Type B pancreatic cell (in vitro differentiated cells): ENCODE measurements at regions not wholly inside any gene's neighbourhood (a gene's known extent, or its start where the extent isn't known, plus 50 kb on each side); places are given as distances from the start of the nearest gene placed in this dataset.

Experiments used
- DNase-seq: peaks from one replicate; pipeline ENCODE4 v3.0.0; 2021; ENCODE audit warnings: mixed read lengths; ENCODE audit not compliant: unreplicated experiment; ENCODE audit errors: extremely low spot score
- H3K27ac Mint-ChIP-seq: 2 replicates; pipeline ENCODE4 v1.8.0; 2021; ENCODE audit warnings: mild to moderate bottlenecking, mixed read lengths
- H3K27me3 Mint-ChIP-seq: 2 replicates; pipeline ENCODE4 v1.8.0; 2021; ENCODE audit warnings: mixed read lengths
- H3K36me3 Mint-ChIP-seq: 2 replicates; pipeline ENCODE4 v1.8.0; 2021; ENCODE audit warnings: mixed read lengths
- H3K4me1 Mint-ChIP-seq: one replicate; pipeline ENCODE4 v1.8.0; 2021; ENCODE audit warnings: mixed read lengths; ENCODE audit not compliant: unreplicated experiment
- H3K4me3 Mint-ChIP-seq: 2 replicates; pipeline ENCODE4 v1.8.0; 2021; ENCODE audit warnings: mild to moderate bottlenecking, mixed read lengths
- H3K9me3 Mint-ChIP-seq: 2 replicates; pipeline ENCODE4 v1.8.0; 2021; ENCODE audit warnings: mixed read lengths
- TF ChIP-seq, protein P1 (sequence below): fragments of 200-600 bp; sonication (generic); conservative IDR thresholded peaks from 2 replicates; pipeline ENCODE4 v1.5.0; 2021; ENCODE audit warnings: antibody characterized with exemption, mild to moderate bottlenecking

DNA sequence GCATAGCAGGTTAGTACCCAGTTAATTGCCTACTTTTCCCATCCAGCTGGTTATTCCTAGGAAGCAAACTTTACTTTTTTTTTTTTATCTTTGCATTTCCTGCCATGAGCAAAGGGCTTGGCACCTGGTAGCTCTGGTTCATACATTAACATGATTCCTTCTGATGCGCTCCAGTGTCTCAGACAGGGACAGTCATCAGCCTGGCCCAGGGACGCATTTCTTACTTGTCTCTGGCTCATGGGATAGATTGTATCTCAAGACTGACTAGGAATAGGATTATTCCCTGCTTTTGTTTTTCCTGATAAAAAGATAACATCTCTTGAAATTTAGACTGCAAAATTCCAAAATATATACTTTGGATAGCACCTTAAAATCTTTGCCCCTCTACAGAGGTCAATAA is 571.5 kb upstream of the TENM3 start:
- no peaks in the 10 kb centered on the region for H3K9me3 Mint-ChIP-seq
- DNase-seq: no peak
- TF ChIP-seq, protein P1, sequence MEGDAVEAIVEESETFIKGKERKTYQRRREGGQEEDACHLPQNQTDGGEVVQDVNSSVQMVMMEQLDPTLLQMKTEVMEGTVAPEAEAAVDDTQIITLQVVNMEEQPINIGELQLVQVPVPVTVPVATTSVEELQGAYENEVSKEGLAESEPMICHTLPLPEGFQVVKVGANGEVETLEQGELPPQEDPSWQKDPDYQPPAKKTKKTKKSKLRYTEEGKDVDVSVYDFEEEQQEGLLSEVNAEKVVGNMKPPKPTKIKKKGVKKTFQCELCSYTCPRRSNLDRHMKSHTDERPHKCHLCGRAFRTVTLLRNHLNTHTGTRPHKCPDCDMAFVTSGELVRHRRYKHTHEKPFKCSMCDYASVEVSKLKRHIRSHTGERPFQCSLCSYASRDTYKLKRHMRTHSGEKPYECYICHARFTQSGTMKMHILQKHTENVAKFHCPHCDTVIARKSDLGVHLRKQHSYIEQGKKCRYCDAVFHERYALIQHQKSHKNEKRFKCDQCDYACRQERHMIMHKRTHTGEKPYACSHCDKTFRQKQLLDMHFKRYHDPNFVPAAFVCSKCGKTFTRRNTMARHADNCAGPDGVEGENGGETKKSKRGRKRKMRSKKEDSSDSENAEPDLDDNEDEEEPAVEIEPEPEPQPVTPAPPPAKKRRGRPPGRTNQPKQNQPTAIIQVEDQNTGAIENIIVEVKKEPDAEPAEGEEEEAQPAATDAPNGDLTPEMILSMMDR: no peak
- H3K4me1 Mint-ChIP-seq: no peaks in the 10 kb centered on the region
- no peak overlapping the region for H3K4me3 Mint-ChIP-seq
- no peak overlapping the region for H3K27ac Mint-ChIP-seq
- H3K27me3 Mint-ChIP-seq: peaks cover 5% of the 10 kb centered on the region
- no peaks in the 10 kb centered on the region for H3K36me3 Mint-ChIP-seq

DNA sequence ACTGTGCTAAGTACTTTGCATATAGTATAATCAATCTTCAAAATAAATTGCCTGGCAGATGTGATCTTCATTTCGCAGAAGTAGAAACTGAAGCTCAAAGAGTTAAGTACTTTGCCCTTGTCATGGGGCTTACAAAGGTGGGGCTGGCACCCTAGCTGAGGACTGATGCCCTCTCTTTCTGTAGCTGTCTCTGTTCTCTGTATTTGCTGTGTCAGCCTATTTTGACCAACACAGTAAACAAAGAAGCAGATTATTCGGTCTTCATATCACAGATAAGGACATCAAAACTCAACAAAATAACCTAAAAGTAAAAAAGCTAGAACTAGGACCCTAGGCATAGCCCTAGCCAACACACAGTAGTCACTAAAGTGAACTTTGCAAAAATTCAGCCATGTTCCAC is 570.5 kb upstream of the TENM3 start:
- TF ChIP-seq, protein P1: no peak
- Mint-ChIP-seq H3K9me3 (no peaks in the 10 kb centered on the region), H3K4me1 (no peaks in the 10 kb centered on the region), H3K4me3 (no peak overlapping the region), H3K27me3 (no peaks in the 10 kb centered on the region), H3K27ac (no peak overlapping the region), H3K36me3 (no peaks in the 10 kb centered on the region)
- no peak for DNase-seq

DNA sequence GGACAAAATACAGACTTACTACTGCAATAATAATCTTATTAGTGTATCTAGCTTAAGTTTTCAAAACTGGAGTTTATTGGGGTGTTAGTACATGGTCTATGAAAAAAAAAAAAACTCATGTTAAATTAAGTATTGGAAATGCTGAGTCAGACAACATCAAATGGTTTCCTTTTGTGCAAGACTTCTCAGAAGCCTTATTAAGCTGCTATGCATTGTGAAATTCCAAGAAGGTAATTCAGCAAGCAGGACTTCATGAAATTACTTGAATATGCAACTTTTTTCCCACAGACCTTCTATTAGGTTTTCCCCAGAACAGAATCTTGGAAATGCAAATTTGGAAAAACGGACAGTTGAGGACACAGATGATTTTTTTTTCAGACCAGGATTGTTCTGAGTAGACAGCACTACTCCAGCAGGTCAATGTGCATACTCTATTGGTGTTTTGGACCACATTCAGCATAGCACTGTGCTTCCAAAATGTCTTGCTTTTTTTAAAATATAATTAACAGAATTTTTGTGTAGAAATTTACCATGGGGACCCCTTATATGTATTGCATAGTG is 568.8 kb upstream of the TENM3 start:
- H3K36me3 Mint-ChIP-seq: no peaks in the 10 kb centered on the region
- H3K4me3 Mint-ChIP-seq: no peak overlapping the region
- no peak for DNase-seq
- no peaks in the 10 kb centered on the region for H3K4me1 Mint-ChIP-seq
- no peaks in the 10 kb centered on the region for H3K9me3 Mint-ChIP-seq
- no peak overlapping the region for H3K27ac Mint-ChIP-seq
- TF ChIP-seq, protein P1: no peak
- H3K27me3 Mint-ChIP-seq: no peaks in the 10 kb centered on the region

DNA sequence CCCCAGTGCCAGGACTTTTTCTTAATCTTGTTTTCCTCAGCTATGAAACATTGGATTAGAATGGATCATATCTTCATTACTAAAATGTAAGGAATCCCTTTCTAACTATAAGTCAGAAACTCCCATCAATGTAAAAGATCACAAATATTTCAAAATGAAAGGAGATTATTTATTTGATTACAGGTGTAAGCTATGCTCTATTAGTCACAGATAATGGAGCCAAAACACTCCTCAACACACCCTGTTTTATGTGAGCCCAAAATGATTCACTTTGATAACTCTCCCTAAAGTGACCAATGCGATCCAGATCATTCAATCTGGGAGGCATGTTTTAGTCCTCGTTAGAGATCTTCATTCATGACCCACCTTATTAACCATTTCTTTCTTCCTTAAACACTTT is 566.7 kb upstream of the TENM3 start:
- no peaks in the 10 kb centered on the region for H3K9me3 Mint-ChIP-seq
- TF ChIP-seq, protein P1: no peak
- no peak overlapping the region for H3K27ac Mint-ChIP-seq
- no peaks in the 10 kb centered on the region for H3K36me3 Mint-ChIP-seq
- peaks cover 5% of the 10 kb centered on the region for H3K4me1 Mint-ChIP-seq
- no peak overlapping the region for H3K4me3 Mint-ChIP-seq
- DNase-seq: no peak
- H3K27me3 Mint-ChIP-seq: no peaks in the 10 kb centered on the region

DNA sequence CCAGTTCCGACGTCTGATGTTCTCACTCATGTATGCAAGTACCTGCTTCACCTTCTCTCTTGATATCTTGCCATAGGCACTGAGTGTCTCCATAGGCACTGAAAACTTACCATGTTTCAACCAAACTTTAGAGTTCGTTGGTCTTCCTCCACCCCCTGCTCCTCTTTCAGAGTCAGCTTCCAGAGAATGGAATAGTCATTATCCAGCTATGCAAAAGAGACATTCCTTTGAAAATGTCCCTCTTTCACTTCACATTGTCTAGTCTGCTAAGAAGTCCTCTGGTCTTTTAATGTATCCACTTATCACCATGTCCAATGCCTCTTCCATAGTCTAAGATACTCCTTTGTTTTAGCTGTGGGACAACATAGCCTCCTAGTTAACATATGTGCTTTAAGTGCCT is 566.0 kb upstream of the TENM3 start:
- Mint-ChIP-seq H3K4me3 (no peak overlapping the region), H3K27me3 (no peaks in the 10 kb centered on the region), H3K36me3 (no peaks in the 10 kb centered on the region), H3K9me3 (no peaks in the 10 kb centered on the region), H3K27ac (no peak overlapping the region), H3K4me1 (peaks cover 5% of the 10 kb centered on the region)
- TF ChIP-seq, protein P1: no peak
- DNase-seq: no peak

DNA sequence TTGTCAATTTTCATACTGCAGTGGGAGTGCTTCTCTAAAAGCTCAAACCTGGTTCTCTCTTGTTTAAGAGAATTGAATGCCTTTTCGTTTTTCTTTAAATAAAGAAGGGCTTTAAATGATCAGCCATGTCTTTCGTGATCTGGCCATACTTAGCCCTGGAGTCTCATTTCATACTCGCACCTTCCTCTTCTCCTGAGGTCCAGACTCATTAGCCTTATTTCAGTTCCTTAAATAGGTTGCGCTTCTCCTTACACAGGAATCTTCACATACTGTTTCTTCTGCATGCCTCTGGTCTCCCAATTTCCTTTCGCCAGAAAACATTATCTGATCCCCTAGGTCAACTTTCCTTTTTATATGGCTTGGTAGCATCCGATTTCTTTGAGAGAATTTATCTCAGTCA is 565.6 kb upstream of the TENM3 start:
- Mint-ChIP-seq H3K27ac (no peak overlapping the region), H3K36me3 (no peaks in the 10 kb centered on the region), H3K4me3 (no peak overlapping the region), H3K4me1 (peaks cover 5% of the 10 kb centered on the region), H3K27me3 (no peaks in the 10 kb centered on the region), H3K9me3 (no peaks in the 10 kb centered on the region)
- TF ChIP-seq, protein P1: no peak
- no peak for DNase-seq
